HG03139 (cell line): ENCODE measurements at regions not wholly inside any gene's neighbourhood (a gene's known extent, or its start where the extent isn't known, plus 50 kb on each side); places are given as distances from the start of the nearest gene placed in this dataset.
"Not testable (repeated sequence)": the region's sequence is repeated elsewhere in the genome, so short reads cannot be mapped to it uniquely, and the experiment has no call there.

Experiments
- ATAC-seq: cut with Tn5 transposase; IDR thresholded peaks from one replicate; pipeline ENCODE4 v1.9.1; 2021; ENCODE audit not compliant: unreplicated experiment

DNA sequence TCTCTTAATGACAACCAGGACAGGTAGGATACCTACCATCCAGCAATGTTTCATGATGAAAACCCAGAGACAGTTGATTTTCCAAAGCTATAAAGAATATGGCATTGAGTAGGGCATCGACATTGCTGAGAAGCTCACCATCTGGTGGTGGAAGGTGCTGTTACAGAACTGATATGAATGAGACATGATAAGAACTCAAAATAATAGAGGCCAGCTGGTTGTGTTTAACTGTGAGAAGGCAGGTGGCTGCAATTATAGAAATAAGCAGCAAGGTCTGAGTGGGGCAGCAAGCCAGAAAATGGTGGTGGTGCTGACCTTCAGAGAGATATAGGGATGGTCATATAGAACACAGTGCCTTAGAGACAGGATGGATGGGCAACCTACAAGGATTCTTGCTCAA is 449.7 kb downstream of the BTG1 start:
- ATAC-seq: no peak

DNA sequence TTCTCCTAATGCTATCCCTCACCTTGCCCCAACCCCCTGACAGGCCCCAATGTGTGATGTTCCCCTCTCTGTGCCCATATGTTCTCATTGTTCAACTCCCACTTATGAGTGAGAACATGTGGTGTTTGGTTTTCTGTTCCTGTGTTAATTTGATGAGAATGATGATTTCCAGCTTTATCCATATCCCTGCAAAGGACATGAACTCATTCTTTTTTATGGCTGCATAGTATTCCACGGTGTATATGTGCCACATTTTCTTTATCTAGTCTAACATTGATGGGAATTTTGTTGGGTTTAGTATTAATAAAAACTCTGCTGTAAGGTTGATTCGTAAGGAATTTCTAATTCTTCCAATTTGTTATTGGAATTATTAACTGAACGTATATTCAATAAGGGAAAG is 450.2 kb downstream of the BTG1 start:
- not testable (repeated sequence) for ATAC-seq

DNA sequence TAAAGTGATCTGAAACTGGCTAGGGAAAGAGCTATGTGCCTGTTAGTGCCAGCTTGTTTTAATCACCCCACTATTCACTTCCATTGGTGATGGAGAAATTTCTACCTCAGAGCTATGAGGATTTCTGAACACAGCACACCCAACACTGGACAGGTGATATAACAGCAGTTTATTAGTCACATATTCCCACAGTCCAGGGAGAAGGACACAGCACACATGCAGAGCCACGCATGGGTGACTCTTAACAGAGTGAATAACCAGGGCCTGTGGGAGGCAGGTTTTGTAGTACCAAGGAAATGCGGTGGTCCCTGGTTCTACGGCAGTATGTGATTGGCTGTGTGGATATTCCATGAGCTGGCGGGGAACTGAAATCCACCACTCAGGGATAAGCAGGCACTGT is 455.1 kb downstream of the BTG1 start:
- no peak for ATAC-seq

DNA sequence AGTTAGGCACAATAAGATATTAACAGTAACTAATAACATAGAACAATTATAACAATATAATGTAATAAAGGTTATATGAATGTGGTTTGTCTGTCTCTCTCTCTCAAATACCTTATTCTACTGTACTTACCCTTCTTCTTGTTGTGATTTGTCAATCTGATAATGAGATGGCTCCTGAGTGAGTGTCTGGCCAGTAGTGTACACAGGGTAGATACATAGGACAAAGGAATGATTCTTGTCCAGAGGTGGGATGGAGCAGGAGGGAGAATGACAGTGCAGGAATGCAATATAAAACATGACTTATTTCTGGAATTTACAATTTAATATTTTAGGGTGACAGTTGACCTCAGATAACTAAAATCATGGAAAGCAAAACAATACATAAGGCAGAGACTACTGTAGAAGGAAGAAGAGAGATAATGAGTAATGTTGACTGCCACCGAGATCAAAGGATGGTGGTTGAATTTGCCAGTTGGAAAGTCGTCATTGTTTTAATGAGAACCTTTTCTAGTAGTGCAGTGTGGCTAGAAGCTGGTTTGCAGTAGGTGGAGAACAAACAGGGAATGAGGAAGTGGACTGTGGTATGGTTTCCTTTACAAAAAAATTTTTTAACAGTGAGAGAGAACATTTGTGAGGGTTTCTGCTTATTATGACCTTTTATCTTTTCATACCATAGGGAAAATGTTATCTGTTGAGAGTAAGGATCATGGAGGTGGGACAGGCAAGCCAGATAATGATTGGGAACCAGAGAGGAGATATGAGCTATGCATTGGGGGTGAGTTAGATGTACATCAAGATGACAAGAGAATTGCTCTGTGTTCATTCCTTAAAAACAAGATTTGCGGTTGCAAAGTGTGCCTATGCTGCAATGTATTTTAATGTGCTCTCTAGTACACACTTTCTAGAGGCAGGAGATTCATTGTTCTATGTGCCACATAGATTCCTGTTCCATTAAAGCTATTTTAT is 458.3 kb downstream of the BTG1 start:
- no peak for ATAC-seq

DNA sequence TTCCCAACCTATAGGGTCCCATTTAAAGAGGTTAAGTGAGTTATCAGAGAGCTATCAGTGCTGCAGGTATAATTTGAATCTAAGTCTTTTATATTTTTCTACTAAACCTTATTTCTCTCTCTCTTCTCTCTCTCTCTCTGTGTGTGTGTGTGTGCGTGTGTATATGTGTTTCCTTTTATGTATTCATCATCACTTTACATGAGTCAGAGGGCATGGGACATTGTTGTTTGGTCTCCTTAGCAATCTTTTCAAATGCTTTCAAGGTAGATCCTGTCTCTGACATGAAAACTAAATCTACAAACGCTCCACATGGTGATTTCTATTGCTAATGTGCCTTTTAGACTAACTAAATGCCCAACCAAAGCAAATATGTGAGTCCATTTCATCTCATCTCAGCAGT is 459.7 kb downstream of the BTG1 start:
- ATAC-seq: no peak

DNA sequence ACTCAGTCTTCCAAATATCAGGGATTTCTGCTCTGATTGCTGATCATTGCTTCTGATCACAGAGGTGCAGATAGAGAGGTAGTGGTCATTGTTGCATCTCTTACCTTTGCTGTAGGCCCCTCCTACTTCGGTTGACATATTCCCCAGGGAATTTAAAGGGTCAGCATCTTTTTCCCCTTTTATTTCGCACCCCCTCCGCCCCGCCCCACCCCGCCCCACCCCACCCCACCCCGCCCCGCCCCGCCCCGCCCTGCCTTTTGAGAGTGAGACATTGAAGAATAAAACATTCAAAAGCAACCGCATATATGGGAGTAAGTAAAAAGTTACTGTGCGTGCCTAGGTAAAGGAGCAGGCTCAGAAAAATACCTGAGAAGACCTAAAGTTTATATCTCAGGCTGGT is 463.9 kb downstream of the BTG1 start:
- ATAC-seq: no peak

DNA sequence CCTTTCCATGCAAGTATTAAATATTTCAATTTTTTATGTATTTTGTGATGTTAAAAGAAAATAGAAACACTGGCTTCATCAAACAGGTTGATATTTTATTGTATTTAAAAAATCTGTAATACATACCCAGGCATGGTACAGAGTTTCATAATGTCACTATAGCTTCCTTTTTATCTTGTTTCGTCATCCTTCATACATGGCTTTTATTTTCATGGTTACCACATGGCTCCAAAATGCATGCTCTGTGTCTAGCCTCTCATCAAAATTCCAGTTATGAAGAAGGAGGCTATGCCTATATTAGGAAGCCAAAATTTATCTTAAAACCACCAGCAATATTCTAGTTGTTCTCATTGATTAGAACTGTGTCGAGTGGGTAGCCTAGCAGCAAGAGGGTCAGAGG is 464.8 kb downstream of the BTG1 start:
- no peak for ATAC-seq

DNA sequence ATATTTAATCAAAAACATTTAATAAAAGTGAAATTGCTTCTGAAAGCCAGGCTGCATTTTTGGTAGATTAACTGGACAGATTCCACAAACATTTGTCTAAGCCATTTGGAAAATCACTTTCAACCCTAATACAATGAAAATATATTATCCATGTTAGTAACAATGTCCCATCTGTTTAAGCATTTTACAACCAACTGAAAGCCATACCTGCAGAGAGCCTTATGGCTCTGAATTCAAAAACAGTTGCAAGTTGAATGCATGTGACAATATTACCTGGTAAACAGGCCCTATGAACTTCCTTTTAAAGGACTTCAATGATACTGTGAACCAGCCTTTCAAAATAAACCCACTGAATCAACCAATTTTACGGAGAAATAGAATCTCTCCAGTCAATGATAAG is 468.1 kb downstream of the BTG1 start:
- ATAC-seq: no peak

DNA sequence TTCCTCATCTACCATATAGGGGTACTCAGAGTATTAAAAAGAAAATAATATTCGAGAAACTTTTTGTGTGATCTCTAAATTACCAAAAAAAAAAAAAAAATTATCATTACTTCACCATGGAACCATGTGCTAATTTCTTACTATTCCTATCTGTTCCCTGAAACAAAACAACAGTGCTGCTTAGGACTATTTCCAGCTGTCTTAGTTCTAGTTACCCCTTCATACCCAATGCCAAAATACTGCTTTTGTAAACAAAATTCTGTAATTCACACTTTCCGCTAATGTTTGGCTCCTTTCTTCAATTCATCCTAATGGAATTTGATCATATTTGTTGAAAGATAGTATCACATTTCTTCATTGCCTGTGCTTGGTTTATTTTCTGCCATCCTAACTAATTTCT is 470.2 kb downstream of the BTG1 start:
- no peak for ATAC-seq

DNA sequence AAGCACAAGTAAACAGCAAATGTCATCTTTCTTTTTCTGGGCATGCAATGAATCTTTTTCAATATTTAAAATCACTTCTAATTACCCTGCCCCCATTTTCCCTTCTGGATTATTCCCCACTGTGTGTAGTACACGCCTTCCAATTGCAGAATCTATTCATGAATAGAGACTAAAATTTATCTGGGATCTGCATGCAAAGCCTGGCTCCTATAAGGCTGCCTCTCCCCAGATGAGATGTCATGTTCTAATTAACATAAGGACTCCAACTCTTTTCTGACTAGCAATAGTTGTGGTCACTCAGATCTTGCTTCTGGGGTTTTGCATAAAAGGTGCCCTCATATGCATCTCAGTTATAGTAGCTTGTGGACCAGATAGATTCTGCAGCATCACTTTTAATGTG is 473.5 kb downstream of the BTG1 start:
- ATAC-seq: no peak

DNA sequence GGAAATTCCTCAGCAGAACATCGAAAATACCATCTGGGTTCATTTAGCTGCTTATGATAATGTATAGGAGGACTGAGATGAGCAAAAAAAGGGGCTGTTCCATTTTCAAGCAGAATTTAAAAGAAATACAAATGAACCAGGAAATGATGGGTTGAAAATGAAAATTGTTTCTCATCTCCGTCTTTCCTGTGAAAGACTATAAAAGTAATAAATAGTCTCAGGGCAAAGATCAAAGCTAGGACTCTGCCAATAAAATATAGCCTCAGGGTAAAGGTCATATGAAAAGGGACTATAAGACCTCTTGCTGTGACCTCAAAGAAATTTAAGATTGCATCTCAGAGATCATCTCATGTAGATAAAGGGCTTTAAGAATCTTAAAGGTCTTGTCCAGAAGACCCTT is 478.0 kb downstream of the BTG1 start:
- no peak for ATAC-seq

DNA sequence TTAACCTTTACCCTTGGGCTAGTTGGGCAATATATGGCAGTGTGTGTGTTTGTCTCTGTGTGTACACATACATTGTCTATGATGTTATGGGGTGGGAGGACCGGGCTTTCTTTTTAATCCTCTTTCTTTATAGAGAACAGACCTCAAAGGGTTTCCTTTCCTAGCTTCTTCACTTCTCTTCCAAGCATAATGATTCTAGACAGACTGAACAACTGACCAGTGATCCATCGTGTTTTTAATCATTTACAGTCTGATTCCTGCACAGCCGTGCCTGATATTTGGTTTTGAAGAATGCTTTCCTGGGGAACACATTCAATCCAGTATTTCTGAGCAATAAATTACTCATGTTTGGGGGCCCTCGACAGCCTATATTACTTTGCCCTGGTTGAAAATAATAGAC is 481.1 kb upstream of the DCN start:
- no peak for ATAC-seq

DNA sequence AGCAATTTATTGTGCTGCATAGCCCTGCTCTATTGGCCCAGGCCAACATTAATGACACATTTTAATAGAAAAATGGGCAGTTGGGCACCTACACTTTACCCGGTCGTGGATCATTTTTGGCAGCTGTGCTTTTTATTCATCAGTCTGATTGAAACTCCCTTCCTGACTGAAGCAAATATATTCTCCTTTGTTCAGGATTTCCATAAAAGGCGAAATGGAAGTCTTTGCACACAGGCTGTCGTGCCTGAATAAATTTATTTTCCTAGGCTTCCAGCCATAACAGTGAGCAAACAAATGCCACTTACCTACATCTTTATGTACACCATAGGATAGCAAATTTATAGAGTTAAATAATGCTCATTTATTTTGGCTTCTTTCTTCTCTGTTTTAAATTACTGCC is 480.7 kb upstream of the DCN start:
- ATAC-seq: no peak

DNA sequence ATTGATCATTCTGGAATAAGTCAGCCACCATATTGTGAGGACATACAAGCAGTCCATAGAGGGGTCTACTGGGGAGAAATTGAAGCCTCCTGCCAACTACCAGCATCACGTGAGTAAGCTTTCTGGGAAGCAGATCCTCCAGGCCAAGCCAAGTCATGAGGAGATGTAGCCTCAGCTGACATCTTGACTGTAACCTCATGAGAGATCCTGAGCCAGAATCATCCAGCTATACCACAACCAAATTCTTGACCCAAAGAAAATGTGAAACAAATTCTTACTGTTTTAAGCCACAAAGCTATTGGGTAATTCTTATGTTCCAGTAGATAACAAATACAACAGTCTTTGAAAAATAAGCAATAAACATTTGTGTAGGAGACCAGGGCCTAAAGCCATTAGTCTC is 479.4 kb upstream of the DCN start:
- no peak for ATAC-seq

DNA sequence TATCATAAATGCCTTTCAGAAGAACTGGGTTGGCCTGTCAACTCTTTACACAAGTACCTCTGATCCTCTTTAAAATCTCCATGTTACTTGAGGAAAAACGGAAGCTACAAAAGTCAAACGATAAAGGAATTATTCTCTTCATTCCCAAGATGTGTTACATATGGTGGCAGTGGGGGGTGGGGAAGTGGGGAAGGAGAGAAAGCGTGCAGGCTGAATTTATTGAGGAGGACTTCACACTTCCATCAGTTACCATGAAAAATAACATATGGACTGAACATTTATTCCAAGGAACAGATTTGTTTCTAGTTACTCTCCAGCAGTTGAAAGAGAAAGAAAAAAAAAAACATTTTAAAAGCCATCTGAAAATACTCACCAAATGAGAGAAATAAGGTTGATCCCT is 474.4 kb upstream of the DCN start:
- no peak for ATAC-seq

DNA sequence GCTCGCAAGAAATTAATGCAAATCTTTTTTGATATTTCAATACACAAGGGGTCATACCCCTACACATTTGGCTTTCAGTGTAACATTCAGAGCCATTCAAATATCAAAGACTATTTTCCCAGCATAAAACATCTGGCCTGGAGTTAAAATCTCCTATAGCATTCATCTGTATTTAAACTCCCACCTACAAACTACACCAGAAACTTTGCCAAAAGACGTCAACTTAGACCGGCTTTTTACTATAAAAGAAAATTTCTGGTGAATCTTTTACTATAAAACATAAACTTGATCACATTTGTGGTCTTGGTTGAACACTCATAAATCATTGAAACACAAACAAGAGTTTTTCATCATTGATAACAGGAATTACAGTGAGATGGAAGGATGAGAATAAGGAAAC is 473.3 kb upstream of the DCN start:
- ATAC-seq: no peak

DNA sequence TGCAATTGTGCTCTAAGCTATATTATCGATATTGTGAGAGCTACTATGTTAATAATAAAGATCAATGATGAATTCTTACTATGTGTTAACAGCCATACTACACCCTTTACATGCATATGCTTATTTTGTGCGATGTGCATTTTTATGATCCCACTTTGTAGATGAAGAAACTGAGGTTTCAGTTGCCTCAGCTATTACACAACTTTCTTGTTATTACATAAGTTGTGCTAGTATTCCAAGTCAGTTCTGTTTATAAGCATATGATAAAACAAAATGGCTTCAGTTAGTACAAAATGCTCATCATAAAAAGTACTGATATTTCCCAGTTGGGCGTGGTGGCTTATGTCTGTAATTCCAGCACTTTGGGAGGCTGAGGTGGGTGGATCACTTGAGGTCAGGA is 471.5 kb upstream of the DCN start:
- ATAC-seq: no peak

DNA sequence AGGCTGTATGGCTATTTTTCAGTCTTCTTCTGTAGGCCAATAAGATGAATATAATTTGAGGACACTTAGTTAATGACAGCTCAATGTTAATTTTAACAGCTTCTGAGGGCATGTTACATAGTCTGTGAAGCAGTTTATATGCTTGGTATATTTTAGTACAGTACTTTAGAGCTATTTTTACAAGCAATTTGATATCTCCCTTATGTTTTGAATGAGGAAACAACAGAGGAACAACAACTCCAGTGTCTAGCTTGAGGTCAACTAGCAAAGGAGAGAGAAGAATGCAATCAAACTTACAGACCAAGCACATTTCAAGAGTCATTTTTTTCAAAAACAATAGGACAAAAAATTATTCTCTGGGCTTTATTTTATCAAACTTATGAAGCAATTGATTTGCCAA is 469.1 kb upstream of the DCN start:
- ATAC-seq: no peak

DNA sequence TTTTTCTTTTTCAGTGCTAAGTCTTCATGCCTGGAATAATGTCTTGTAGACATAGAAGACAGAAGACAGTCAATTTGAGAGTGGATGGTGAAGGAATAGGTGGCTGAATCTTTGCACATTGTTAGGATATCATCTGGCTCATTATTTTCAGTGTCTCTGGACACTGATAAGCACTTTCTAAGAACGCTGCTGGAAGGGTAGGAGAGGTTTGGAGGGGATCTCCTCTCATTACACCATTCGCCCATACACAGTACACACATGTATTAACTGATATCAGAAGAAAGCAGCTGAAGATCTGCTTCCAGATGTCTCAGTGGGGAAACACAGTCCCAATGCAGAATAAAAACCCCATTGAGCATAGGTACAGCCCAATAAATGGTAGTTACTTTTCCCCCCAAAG is 461.1 kb upstream of the DCN start:
- no peak for ATAC-seq

DNA sequence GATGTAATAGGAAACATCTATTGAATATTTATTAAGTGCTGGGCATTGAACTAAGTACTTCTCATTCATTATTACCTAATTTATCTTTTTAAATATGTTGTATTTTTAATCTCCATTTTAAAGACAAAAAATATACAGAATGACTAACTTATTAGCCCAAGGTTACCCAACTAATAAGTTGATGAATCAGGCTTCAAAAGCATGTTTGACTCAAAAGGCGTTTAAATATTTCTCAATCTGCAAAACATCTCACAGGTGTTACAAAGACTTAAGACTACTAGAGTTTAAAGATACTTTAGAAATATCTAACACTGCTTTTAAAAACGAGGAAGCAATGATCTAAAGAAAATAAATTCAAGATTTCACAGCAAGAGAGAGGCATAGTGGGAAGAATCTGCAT is 457.4 kb upstream of the DCN start:
- no peak for ATAC-seq

DNA sequence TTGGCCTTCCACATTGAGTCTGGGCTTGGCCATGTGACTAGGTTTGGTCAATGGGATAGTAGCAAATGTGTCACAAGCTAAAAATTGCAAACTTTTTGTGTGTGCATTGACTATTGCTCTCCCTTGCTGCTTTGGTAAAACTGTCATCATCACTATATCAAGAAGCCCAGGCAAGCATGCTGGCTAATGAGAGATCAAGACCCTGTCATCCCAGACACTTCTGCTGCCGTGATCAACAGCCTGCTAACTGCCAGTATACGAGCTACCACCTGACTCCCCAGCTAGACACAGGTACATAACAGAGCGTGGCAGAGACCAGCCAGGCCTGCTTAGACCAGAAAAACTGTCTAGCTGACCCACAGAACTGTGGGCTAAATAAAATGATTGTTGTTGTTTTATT is 456.7 kb upstream of the DCN start:
- no peak for ATAC-seq

DNA sequence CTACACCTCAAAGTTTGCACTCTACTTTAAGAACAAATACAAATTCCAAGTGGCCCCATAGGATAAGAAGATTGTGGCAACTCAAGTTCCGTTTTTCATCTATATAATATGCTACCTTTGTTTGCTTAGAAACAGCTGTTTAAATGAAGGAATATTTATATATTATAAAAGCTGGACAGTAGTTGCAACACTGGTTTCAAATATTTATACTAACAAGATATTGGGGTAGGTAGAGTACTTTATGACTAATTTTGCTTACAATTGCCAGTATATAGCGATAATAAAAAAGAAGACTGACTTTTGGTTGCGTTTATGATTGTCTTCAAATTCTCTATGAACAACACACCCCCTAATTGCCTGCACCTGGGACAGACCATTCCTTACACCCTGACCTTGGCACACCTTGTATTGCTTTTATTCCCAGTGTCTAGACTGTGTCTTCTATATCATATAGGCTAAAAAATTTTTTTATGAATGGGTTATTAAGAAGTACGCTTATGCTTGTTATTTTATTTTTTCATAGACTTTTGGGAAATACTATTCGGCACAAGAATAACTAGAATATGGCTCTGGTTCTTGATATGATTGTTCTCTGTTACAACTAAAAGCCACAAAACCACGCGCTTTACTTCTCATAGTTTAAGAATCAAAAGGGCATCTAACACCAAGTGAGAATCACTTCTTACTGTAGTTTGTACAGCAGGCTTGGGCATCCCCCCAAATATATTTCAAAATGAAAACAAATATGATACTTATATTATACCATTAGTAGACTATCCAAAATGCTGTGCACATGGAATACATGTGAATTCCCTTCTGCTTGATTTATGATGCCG is 455.4 kb upstream of the DCN start:
- ATAC-seq: no peak
